Stomach (tissue), 8 donors: ENCODE measurements at regions not wholly inside any gene's neighbourhood (a gene's known extent, or its start where the extent isn't known, plus 50 kb on each side); places are given as distances from the start of the nearest gene placed in this dataset.

Experiments
- DNase-seq, 2 donors: peaks; one replicate each; pipeline versions ENCODE4 v3.0.0 to v3.0.0-alpha.2; 2013 to 2019
- H3K27ac ChIP-seq, 5 donors: fragments of 200-600 bp in 4 of 5; sonication (generic) in 4 of 5; one replicate each; pipeline ENCODE4 v1.5.1; 2013 to 2019; ENCODE audit warnings: mild to moderate bottlenecking in 1 of 5, moderate library complexity in 1 of 5
- H3K27me3 ChIP-seq, 3 donors: fragments of 200-600 bp; sonication (generic); one replicate each; pipeline ENCODE4 v1.5.1; 2017 to 2019; ENCODE audit warnings: mixed run types in 1 of 3
- H3K36me3 ChIP-seq, 4 donors: fragments of 200-600 bp; sonication (generic); 1 replicate in 3 of 4; 2 replicates in 1 of 4; pipeline ENCODE4 v1.5.1; 2016 to 2019
- H3K4me1 ChIP-seq, 4 donors: fragments of 200-600 bp; sonication (generic); one replicate each; pipeline ENCODE4 v1.5.1; 2016 to 2019
- H3K4me3 ChIP-seq, 4 donors: fragments of 200-600 bp; sonication (generic) in 3 of 4; one replicate each; pipeline ENCODE4 v1.5.1; 2016 to 2019; ENCODE audit warnings: mild to moderate bottlenecking in 1 of 4
- H3K9me3 ChIP-seq, 4 donors: fragments of 200-600 bp; sonication (generic); one replicate each; pipeline ENCODE4 v1.5.1; 2016 to 2019
- CTCF ChIP-seq, 7 experiments: fragments of 450-650 bp in 4 of 7; fragments of 200-600 bp in 3 of 7; sonication (generic) in 3 of 7; IDR thresholded peaks; one replicate each; pipeline ENCODE4 v1.5.1; 2016 to 2019; ENCODE audit warnings: antibody characterized with exemption in 7 of 7, control low read depth in 2 of 7, mild to moderate bottlenecking in 1 of 7
- EP300 ChIP-seq: sonication (generic); formaldehyde crosslinking; IDR thresholded peaks from one replicate; pipeline ENCODE4 v1.6.1; 2017; ENCODE audit warnings: antibody characterized with exemption
- POLR2A ChIP-seq, 4 donors: fragments of 450-650 bp; IDR thresholded peaks; one replicate each; pipeline ENCODE4 v1.6.1; 2016; ENCODE audit warnings: antibody characterized with exemption in 4 of 4, control low read depth in 2 of 4, mild to moderate bottlenecking in 1 of 4, moderate library complexity in 1 of 4
- POLR2AphosphoS5 ChIP-seq, 3 donors: sonication (generic); formaldehyde crosslinking; IDR thresholded peaks; one replicate each; pipeline ENCODE4 v1.6.1; 2016; ENCODE audit warnings: antibody characterized with exemption in 3 of 3
- WGBS, 5 donors: extraction: QIAGEN DNeasy Blood & Tissue Kit in 3 of 5; methylation state at CpG; one replicate each; pipeline versions ENCODE4 v1.1.5 to v1.1.7; 2013 to 2018; 5-methylcytosine and 5-hydroxymethylcytosine counted together
- intact Hi-C: fragments of 100-400 bp; cut with DNase I; formaldehyde crosslinking; loops from one replicate; pipeline ENCODE4 v1.15.1; 2023; ENCODE audit warnings: low total_unique reads
- donor health status: healthy with polysubstance abuse.
- donor health status: Bipolar disorder and iron deficiency.
- donor health status: healthy.

GRCh38 chr12:58465418-58465817 lies 454.9 kb downstream of the LRIG3 start:
- Histone ChIP-seq H3K27ac (no peak overlapping the region), H3K27me3 (no peaks in the 10 kb centered on the region), H3K4me1 (no peaks in the 10 kb centered on the region), H3K4me3 (no peak overlapping the region), H3K9me3 (peaks cover 0 to 12% (median 12%) of the 10 kb centered on the region in 4 donors), H3K36me3 (no peaks in the 10 kb centered on the region)
- intact Hi-C loops: no loop called here
- 84 to 93% (median 87%) methylated on average over 2 of the region's 2 CpGs for WGBS, 5 donors
- no peak for DNase-seq
- TF ChIP-seq EP300 (no peak), POLR2A (IDR thresholded peaks at IDR 0.05) (no peak), CTCF (IDR thresholded peaks at IDR 0.05) (no peak), POLR2AphosphoS5 (IDR thresholded peaks at IDR 0.05) (no peak)

- DNase-seq: no peak
- Histone ChIP-seq H3K4me3 (no peak overlapping the region), H3K27me3 (no peaks in the 10 kb centered on the region), H3K27ac (no peak overlapping the region), H3K9me3 (peaks cover 0 to 12% (median 12%) of the 10 kb centered on the region in 4 donors), H3K4me1 (no peaks in the 10 kb centered on the region), H3K36me3 (no peaks in the 10 kb centered on the region)
- intact Hi-C loops: no loop called here
- 46 to 68% (median 59%) methylated on average over 1 of the region's 1 CpG for WGBS, 5 donors
- TF ChIP-seq EP300 (no peak), POLR2A (IDR thresholded peaks at IDR 0.05) (no peak), POLR2AphosphoS5 (IDR thresholded peaks at IDR 0.05) (no peak), CTCF (IDR thresholded peaks at IDR 0.05) (no peak)
These were observed 449.9 kb downstream of the LRIG3 start for GRCh38 chr12:58470266-58471010.

GRCh38 chr12:58479401-58479800 lies 440.9 kb downstream of the LRIG3 start:
- Histone ChIP-seq H3K27me3 (no peaks in the 10 kb centered on the region), H3K27ac (no peak overlapping the region), H3K4me3 (no peak overlapping the region), H3K9me3 (no peaks in the 10 kb centered on the region), H3K4me1 (no peaks in the 10 kb centered on the region), H3K36me3 (no peaks in the 10 kb centered on the region)
- no peak for DNase-seq
- intact Hi-C loops: no loop called here
- no peak for TF ChIP-seq POLR2AphosphoS5 (IDR thresholded peaks at IDR 0.05)

- Histone ChIP-seq H3K27ac (no peak overlapping the region), H3K27me3 (no peaks in the 10 kb centered on the region), H3K36me3 (no peaks in the 10 kb centered on the region), H3K4me1 (no peaks in the 10 kb centered on the region), H3K9me3 (no peaks in the 10 kb centered on the region), H3K4me3 (no peak overlapping the region)
- intact Hi-C loops: no loop called here
- TF ChIP-seq EP300 (no peak), CTCF (IDR thresholded peaks at IDR 0.05) (no peak), POLR2AphosphoS5 (IDR thresholded peaks at IDR 0.05) (no peak), POLR2A (IDR thresholded peaks at IDR 0.05) (no peak)
- no peak for DNase-seq
- WGBS, 5 donors: 55 to 89% (median 64%) methylated on average over 3 of the region's 3 CpGs
These were observed 438.5 kb downstream of the LRIG3 start for GRCh38 chr12:58481811-58482210.

- Histone ChIP-seq H3K4me1 (no peaks in the 10 kb centered on the region), H3K27me3 (no peaks in the 10 kb centered on the region), H3K4me3 (no peak overlapping the region), H3K27ac (no peak overlapping the region), H3K36me3 (no peaks in the 10 kb centered on the region), H3K9me3 (no peaks in the 10 kb centered on the region)
- intact Hi-C loops: no loop called here
- no peak for DNase-seq
- WGBS, 5 donors: 5 to 33% (median 12%) methylated on average over 1 of the region's 1 CpG
- TF ChIP-seq EP300 (no peak), POLR2A (IDR thresholded peaks at IDR 0.05) (no peak), CTCF (IDR thresholded peaks at IDR 0.05) (no peak), POLR2AphosphoS5 (IDR thresholded peaks at IDR 0.05) (no peak)
These were observed 433.0 kb downstream of the LRIG3 start for GRCh38 chr12:58487255-58487654.
